Kidney (tissue), 13 donors: ENCODE measurements at regions not wholly inside any gene's neighbourhood (a gene's known extent, or its start where the extent isn't known, plus 50 kb on each side); places are given as distances from the start of the nearest gene placed in this dataset.
A peak's percentile ranks its signal among the peaks of the same experiment; 100 is the strongest.

ENCODE experiments used
- DNase-seq, 5 donors: peaks; one replicate each; pipeline ENCODE4 v3.0.0-alpha.2; 2013 to 2020
- FAIRE-seq: peaks from 2 replicates; lab custom pipeline; 2012; peaks lifted over from hg19 to GRCh38; lab: Jason Lieb, UNC
- H3K27ac ChIP-seq, 2 donors: one replicate each; pipeline ENCODE4 v1.7.0; 2013; ENCODE audit warnings: low read depth in 2 of 2, low read length in 2 of 2, inconsistent platforms in 1 of 2
- H3K27me3 ChIP-seq: one replicate; pipeline ENCODE4 v1.7.1; 2013; ENCODE audit warnings: low read length, inconsistent platforms; ENCODE audit not compliant: control insufficient read depth, insufficient read depth
- H3K36me3 ChIP-seq, 3 donors: one replicate each; pipeline versions ENCODE4 v1.7.0 to v1.7.1; 2013; ENCODE audit warnings: low read length in 3 of 3, control low read depth in 1 of 3, inconsistent platforms in 1 of 3; ENCODE audit not compliant: insufficient read depth in 3 of 3, control insufficient read depth in 2 of 3
- H3K4me1 ChIP-seq, 3 donors: one replicate each; pipeline versions ENCODE4 v1.7.0 to v1.7.1; 2013; ENCODE audit warnings: low read length in 3 of 3, inconsistent platforms in 1 of 3, low read depth in 1 of 3; ENCODE audit not compliant: control insufficient read depth in 2 of 3, insufficient read depth in 2 of 3
- H3K4me3 ChIP-seq, 3 donors: one replicate each; pipeline versions ENCODE4 v1.7.0 to v1.8.1; 2013; ENCODE audit warnings: low read length in 3 of 3, control low read depth in 1 of 3, inconsistent platforms in 1 of 3
- H3K9ac ChIP-seq, 3 donors: one replicate each; pipeline versions ENCODE4 v1.7.0 to v1.7.1; 2013; ENCODE audit warnings: low read length in 3 of 3, control low read depth in 1 of 3, inconsistent platforms in 1 of 3
- H3K9me3 ChIP-seq, 3 donors: one replicate each; pipeline versions ENCODE4 v1.7.0 to v1.7.1; 2013; ENCODE audit warnings: low read length in 3 of 3, control low read depth in 1 of 3, inconsistent platforms in 1 of 3; ENCODE audit not compliant: control insufficient read depth in 2 of 3, insufficient read depth in 1 of 3
- CTCF ChIP-seq: IDR thresholded peaks from 3 replicates; pipeline ENCODE4 v1.5.1; 2012; ENCODE audit warnings: mild to moderate bottlenecking, moderate library complexity, borderline replicate concordance; ENCODE audit not compliant: insufficient read depth; ENCODE audit errors: extremely low read depth
- intact Hi-C: fragments of 100-400 bp; cut with DNase I; formaldehyde crosslinking; loops from one replicate; pipeline ENCODE4 v1.11.1; 2022
- donor health status: control.
- donor health status: control.
- donor health status: control.
- donor health status: control.
- donor health status: control.
- donor health status: DM: yes; HTN: yes; CAD: no.
- donor health status: Normal renal cell carcinoma (clear cell type).

DNA sequence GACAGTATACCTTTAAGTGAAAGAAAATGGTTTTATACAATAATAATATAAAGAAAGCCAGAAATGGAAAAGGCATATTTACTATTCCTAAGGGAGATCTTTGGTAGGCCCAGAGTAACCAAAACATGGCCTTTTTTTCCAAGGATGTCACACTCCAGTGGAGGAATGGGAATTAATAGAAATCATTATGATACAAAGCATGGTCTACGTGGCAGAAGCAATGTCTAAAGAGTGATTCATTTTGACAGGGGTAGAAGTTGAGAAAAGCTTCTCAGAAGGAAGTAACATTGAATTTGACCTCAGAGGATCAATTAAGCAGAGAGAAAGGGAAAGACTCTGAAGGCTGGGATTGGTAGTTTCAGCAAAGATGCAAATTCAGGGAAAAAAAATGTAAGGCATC lies 208.6 kb downstream of the BTG1 start:
- no peak for DNase-seq
- no peak for FAIRE-seq
- no peaks in the 10 kb centered on the region for H3K4me1 ChIP-seq
- intact Hi-C loops = no loop called here
- no peaks in the 10 kb centered on the region for H3K9me3 ChIP-seq
- no peak overlapping the region for H3K27ac ChIP-seq
- no peak overlapping the region for H3K4me3 ChIP-seq
- H3K36me3 ChIP-seq = no peaks in the 10 kb centered on the region
- no peak for TF ChIP-seq CTCF
- H3K27me3 ChIP-seq = no peaks in the 10 kb centered on the region
- H3K9ac ChIP-seq = no peak overlapping the region

DNA sequence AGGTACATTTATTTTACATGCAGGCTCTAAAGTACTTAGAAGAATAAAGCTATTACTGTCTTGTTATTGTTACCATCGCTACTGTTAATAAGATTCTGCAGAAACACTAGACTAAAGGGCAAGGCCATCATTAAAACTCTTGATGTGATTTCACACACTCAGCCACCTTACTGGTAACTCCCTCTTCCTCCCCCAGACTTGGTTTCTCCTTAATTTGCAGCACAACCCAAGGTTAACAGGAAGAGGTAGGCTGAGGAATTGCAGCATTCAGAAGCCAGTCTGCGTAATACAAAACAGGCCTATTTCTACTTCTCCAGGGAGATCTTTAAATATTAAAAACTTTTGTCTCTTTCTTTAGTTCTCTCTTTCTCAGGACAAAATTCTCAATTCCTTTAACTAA lies 210.3 kb downstream of the BTG1 start:
- no peaks in the 10 kb centered on the region for H3K27me3 ChIP-seq
- no peaks in the 10 kb centered on the region for H3K9me3 ChIP-seq
- H3K36me3 ChIP-seq = no peaks in the 10 kb centered on the region
- no peak overlapping the region for H3K9ac ChIP-seq
- FAIRE-seq (no peak), DNase-seq (peak in 3 of 5 donors; percentile 14 to 74 (median 44))
- H3K27ac ChIP-seq = no peak overlapping the region
- H3K4me1 ChIP-seq = no peaks in the 10 kb centered on the region
- intact Hi-C loops = no loop called here
- no peak for TF ChIP-seq CTCF
- H3K4me3 ChIP-seq = no peak overlapping the region

DNA sequence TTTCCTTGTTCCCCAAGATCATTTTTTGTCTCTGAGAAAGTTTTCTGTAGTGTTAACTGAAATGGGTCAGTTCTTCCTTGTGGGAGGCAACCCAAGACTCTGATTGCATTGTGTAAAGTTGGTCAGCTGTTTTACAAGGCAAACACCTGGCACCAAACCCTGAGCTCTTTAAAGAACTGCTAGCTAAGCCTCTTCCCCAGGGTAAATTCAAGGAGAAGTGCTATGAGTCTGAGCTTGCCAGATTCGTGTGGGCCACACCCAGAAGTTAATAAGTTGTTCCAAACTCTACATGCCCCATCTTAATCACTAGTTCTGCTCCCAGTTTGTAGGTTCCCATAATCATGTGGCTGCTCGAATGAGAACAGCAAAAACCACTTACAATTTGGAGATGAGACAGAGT lies 214.5 kb downstream of the BTG1 start:
- no peaks in the 10 kb centered on the region for H3K4me1 ChIP-seq
- no peak overlapping the region for H3K9ac ChIP-seq
- no peaks in the 10 kb centered on the region for H3K27me3 ChIP-seq
- DNase-seq = no peak
- no peaks in the 10 kb centered on the region for H3K36me3 ChIP-seq
- H3K4me3 ChIP-seq = no peak overlapping the region
- TF ChIP-seq CTCF = no peak
- H3K9me3 ChIP-seq = no peaks in the 10 kb centered on the region
- no peak overlapping the region for H3K27ac ChIP-seq
- intact Hi-C loops = no loop called here
- FAIRE-seq = no peak

GRCh38 chr12:91928501-91928900 lies 217.1 kb downstream of the BTG1 start:
- intact Hi-C loops = loop anchor here (10.0 kb wide), 1 partner anchor 534 kb away; no protein-coding TSS in a partner anchor
- H3K9me3 ChIP-seq = no peaks in the 10 kb centered on the region
- FAIRE-seq = no peak
- no peaks in the 10 kb centered on the region for H3K36me3 ChIP-seq
- no peak overlapping the region for H3K4me3 ChIP-seq
- no peaks in the 10 kb centered on the region for H3K4me1 ChIP-seq
- H3K9ac ChIP-seq = no peak overlapping the region
- H3K27me3 ChIP-seq = no peaks in the 10 kb centered on the region
- no peak overlapping the region for H3K27ac ChIP-seq
- DNase-seq = no peak
- TF ChIP-seq CTCF = no peak
